Activated CD4-positive, alpha-beta T cell treated with anti-CD3 and anti-CD28 coated beads for 24 hours (primary cell): ENCODE measurements at regions not wholly inside any gene's neighbourhood (a gene's known extent, or its start where the extent isn't known, plus 50 kb on each side); places are given as distances from the start of the nearest gene placed in this dataset.

ENCODE experiments used
- DNase-seq, 2 donors: peaks; one replicate each; pipeline ENCODE4 v3.0.0-alpha.2; 2020; ENCODE audit warnings: low read depth in 2 of 2

DNA sequence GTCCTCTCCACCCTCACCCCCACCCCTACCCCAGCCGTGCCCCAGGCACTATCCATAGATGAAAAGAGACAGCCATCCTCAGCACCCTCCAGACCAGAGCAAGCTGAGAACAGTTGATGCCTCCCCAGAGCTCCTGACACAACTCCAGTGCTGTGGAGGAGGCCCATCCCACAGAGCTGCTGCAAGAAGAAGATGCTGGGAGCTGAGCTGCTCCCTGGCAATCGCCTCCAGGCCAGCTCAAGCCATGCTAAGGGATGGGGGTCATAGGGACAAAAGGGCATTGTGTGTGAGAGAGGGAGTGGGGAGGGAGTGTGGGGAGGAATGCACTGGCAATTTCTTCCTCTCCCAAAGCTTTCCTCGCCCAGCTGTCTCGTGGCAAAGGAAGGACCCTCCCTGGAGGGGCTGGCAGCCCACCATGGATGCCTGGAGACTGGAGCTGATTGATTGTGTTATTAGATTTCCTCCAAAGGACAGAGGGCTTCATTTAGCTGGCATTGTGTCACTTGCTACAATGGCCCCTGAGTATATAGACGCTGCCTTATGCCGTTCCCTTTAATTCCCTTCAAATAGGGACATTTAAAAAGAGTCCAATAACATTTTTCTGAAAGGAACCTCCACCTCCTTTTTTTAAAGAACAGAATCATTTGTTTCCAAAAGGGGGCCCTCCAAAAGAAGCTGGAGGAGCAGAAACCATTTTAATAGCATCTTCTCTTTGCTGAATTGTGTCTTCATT lies 476.4 kb downstream of the FOXO1 start:
- DNase-seq = no peak

DNA sequence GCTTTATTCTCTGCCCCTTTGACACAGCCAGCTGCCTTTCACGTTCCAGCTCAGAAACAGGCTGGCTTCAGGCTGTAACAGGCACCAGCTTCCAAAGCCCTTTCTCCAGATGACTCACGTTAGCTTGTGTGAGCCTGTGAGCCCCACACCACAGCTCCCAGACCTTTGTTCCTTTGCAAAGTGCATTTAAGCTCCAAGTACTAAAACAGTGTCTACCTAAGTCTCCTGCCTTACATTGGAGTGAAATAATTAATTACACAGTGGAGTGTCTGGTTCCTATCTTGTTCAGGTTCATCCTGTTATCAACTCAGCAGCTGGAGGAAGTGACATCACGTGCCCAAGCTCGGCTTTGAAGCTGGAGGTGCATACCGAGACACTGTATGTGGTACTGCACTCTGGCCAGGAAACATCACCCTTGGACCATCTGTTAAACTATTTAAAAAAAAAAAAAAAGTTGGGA lies 475.8 kb downstream of the FOXO1 start:
- DNase-seq = peak in 1 of 2 donors; percentile 48

DNA sequence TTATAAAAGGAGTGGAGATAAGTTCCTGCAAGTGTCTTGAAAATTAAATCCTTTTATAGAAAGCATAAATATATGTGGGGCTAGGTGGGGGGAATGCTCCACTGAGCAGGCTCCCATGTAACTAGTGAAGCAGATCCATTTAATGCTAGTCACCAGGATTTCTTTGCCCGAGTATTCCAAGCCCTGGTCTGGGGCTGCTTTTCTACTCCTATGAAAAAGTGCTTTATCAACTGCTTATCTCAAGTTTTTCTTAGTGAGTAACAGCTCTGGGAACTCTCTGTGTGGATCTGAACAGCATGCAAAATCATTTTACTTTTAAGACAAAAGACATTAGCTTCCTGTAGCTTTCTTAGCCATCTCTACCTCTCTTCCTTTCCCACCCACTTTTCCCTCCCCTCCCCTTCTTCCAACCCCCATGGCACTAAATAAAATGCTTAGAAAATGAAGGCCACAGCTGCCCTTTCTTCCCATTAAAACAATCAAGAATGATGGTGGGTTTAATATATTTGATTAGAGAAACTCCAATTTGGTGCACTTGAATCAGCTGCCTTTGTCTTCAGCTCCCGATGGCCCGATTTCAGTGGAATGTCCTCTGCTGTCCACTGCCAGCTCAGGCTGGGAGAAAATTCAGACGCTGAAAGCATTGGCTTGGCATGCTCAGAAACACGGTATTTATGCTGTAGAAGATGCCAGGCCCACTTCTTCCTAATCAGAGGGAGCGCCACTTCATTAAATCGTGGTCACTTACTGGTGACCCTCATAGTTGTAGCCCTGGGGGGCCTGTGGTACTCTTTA lies 475.1 kb downstream of the FOXO1 start:
- no peak for DNase-seq

DNA sequence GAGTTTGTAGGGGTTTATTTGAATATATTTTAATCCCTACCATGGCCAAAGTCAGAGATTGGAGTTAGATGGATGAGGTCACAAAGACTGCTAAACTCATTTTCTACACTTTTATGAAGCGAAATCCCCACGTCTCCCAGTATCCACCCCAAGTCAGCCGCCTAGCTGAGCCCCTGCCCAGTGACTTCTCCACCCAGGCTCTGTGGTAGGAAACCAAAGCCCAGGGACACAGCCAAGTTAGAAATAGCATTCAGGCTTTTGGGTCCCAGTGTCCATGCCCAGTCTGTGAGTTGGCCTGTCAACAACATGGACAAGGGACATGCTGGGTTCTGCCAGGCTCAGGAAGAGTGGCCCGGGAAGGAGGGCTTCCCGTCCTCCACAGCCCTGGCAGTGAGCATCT lies 474.0 kb downstream of the FOXO1 start:
- DNase-seq = no peak

DNA sequence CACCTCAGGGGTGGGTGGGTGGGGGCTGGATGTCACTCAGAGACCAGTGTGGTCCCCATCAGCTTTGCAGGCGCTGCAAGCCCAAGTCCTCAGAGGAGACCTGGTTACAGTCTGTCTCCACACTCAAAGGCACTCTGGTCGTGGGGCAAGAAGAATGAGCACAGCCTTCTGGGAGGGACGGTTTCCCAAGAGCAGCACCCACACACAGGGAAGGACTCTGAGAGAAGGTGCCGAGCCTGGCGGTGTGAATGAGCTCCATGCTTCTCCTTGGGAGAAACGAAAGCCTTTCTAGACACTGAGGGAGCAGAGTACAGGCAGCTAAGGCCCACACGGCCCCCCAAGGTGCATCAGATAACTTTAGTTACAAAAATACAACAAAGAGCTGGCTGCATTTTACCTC lies 473.6 kb downstream of the FOXO1 start:
- DNase-seq = no peak

DNA sequence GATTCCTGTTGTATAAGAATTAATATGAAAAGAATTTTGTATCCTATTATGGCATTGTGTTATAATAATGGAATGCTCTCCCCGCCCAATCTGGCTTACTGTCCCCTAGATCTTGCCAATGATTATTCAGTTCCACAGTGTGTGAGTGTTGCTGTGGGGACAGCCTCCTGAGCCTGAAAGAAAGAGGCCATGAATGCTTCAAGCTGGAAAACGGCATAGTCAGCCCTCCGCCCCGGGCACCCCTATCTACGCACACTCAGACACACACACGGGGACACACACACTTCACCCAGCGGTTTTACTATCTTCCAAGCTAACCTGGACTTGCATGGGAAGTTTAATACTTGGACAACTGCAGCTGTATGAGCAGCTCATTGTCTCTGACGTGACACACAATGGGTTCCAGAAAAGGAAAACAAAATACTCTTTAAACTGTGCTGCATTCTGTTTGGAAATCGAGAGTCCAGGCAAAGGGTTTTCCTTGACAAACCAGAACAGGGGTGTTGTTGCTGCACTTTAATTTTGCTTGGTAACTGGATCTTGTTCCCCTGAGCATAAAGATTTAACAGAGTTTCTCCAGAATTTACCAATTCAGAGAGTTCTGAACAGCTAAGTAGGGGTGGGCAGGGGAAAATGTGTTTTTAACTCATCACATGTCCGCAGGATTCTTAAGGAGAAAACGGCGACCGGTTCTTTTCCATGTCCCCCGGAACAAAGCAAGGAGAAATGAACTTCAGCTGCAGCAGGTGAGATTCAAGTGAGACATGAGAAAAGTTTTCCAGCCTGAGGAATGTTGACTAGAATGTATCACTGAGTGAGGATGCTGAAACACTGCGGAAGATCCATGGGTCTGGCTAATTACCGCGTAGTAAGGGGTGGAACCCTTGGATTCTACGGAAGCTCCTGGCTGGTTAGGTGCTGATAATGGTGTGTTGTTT lies 472.9 kb downstream of the FOXO1 start:
- DNase-seq = no peak

DNA sequence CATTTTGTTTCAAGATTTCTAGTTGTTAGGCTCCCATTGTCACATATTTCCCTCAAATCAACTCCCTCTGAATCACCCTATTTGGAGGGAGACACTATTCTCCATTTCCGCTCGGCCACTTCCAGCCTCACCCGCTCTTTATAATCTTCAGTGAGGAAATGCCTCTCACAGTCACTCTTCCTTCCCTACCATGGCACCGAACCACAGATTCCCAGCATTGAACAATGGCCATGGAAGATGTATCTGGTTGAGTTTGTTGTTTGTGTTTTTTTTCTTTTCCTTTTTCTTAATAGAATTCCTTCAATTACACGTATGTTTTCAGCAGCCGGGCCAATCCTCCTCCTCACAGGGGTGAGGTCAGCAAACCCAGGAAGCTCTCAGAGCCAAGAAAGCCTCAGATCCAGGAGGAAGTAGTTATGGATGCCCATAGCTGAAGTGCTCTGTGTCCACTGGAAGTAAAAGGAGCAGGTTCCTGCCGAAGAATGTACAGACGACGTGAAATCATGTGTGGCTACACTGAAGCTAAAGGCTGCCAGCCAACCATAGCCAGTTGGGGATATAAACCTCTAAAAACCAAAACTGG lies 472.1 kb downstream of the FOXO1 start:
- DNase-seq = no peak

DNA sequence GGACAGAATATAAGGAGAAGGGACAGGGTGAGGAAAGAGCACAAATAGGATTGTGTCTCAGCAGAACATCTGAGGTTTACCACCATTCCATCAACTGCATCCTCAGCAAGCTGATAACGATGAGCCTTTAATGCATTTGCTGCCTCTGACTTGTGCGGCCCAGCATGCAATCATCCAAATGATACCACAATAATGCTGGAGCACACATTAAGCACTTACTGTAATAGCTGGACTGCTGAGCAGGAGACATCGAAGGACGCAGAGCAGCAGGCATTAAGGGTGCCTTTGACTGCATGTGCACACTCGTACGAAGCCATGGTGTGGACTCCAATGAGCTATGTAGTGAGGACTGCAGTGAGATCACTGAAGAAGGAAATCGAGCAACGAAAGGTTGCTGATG lies 469.4 kb downstream of the FOXO1 start:
- DNase-seq = no peak

DNA sequence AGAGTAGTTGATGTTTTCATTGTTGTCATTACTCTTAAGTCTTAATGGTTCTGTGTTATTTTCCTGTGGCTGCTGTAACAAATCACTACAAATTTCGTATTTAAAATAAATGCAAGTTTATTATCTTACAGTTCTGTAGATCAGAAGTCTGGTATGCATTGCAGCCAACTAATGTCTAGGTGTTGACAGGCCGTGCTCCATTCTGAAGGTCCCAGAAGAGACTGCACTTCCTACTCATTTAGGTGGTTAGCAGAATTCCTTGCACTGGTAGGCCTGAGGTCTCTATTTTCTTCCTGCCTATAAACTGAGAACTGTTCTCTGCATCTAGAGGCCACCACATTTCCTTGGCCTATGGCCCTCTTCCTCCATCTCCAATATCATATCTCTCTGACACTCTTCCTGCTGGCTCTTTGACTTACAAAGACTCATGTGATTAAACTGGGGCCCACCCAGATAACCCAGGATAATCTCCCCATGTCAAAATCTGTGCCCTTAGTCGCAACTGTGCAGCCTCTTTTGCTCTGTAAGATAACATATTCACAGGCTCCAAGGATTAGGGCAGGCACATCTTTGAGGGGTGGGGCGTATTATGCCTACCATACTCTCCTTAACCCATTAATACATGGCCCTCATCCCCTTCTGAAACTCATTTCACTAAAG lies 468.4 kb downstream of the FOXO1 start:
- no peak for DNase-seq

DNA sequence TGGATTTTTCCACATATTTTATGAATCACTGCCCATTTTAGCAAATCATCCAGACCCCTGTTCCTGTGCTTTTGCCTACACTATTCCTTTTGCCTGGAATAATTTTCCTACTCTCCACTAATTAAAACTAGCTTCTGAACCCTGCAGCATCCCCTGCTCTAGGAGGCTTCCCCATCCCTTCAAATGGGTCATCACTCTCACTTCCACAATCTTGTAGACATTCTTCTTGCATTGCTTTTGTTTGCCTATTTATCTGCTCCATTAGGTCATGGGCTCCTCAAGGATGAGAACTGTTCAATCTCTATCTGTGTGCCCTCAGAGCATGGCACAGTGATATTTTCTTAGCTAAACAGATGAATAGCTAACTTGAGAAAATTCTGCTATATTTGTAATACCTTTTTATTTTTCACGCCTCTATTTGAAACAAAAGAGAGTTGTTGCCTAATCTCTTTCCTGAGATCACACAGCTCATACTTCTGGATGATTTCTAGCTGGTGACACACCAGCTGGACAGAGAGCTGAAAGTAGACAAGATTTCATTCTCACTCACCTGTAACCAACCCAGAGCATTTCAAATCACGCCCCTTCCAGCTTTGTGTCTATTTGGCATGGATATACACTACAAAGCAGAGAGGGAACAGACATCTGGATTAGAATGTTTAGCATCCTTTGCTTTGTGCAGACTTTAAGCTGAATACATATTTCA lies 466.0 kb downstream of the FOXO1 start:
- DNase-seq = no peak

DNA sequence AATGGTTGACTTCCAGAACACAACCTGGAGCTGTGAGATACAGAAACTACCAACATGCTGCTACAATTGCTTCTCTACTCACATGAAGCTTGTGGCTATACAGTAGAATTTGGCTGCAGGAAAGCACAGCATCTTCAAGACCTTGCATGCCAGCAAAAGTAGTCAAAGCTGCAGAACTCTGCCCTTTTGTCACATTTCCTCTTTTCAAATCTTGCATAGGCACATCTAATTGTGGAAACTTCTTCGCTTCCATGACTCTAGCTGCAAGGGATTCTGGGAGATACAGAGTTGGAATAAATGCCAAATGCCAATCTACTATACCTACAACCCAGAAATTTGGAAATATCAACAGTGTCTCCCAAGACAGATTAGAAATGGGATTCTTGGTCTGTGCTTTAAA lies 462.2 kb downstream of the FOXO1 start:
- DNase-seq = no peak

DNA sequence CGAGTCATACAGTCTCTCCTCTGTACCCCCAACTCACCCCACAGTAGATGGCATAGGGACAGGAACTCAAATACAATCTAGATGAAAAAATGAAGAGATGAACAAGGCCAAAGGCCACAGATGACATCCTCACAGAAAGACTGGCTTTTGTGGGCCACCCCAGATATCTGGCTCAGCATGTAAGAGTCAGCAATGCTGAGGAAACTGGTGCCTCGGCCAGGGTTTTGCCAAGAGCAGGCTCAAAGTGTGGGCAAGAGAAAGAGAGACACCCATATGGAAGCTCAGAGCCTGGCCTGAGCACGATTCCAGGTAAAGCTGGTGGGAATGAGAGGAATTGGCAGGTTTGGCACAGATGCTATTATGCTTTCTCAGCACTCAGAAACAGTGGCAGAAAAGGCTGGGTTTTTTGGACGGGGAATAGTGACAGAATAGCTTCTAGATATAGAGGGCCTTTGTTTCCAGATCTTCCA lies 460.6 kb downstream of the FOXO1 start:
- DNase-seq = no peak

DNA sequence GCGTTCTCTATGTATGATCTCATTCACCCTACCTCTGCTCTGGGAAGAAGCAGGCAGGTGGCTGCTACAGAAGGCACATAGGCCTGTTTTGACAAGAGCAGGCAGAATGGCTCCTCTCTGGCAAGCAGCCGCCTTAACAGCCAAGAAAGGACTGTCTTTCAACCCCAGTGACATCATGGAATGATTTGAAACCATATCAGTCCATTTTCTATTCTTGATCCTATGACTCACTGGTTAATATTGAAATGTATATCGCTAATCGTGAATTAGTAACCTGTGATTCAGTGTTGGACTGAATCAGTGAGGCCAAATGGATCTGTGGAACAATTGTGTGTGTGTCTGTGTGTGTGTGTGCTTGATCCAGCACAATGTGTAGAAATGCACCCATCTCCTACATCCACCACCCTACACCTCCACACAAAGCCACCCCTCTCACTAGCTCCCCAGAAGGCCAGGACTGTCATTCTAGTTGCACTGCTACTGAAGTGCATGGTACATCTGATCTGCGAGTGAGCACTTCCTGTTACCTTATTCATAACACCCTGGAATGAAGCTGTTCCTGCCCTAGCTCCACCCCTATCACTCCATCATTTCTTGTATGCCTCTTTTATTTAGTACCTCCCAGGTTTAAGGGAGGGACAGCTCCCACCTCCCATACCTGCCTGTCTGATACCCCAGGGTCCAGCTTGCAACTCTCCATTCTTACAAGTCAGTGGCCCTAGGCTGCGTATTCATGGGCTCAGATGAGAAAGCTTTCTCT lies 460.0 kb downstream of the FOXO1 start:
- no peak for DNase-seq

DNA sequence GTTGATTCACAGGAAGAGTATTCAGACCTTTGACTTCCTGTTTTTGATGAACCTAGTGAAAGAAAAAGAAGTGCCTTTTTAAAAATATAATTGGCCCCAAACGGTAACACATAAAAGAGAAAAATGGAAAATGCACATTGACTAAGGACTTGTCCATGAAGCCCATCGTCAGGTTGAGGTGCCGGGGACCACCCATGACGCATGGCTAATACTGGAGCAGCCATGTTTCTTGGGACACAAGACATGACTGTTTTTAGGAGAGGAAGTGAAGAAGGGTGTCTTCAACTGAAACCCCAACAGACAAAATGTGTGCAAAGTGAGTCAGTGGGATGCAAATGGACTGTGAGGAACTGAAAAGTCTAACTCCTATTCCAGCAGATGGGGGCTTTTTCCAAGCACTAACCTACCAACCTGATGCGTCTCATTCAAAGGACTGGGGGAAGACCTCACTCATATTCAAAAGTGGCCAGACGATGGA lies 459.4 kb downstream of the FOXO1 start:
- DNase-seq = no peak

DNA sequence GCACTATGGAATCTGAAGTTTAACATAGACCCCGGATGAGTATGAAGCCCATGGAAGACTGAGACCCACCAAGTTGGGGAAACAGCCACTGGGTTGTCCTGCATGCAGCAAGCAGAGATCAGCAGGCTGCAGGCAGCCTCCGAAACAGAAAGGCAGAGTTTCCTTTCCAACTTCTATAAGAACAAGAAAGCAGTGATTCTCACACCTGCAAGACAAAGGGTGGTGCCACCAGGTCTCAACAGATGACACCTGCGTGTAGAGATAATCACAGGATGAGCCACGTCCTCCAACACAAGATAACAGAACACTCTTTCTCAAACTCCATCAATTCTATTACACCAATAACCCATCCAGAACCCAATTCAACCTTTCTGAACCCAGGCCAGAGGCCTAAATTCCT lies 457.9 kb downstream of the FOXO1 start:
- DNase-seq = no peak

DNA sequence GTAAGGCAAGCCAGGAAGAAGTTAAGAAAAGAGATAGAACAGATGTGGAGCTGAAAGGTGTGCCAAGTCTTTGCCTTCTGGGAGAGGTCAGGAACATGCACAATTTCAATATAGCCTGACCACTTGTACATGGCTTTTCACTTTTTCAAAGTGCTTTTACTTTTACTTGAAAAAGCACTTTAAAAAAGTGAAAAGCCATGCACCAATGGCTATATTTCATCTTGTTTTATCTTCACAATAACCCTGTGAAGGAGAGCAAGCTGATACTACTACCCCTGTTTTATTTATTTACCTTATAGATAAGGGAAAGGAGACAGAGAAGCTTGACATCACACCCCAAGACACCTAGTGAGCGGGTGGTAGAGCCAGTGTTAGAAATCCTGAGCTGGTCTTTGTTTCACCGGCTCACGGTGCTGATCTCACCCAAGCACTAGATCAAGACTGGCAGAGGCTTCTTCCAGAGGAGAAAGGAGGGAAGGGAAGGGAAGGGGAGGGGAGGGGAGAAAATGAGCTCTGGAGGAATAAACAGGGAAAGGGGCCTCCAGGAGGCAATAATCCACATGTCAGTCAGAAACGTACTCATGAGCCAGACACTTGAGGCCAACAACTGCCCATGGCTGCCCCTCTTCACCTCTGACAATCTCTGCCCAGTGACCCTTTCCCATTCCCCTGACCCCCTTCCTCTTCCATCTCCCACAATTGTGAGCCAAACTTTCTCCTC lies 455.4 kb downstream of the FOXO1 start:
- no peak for DNase-seq

DNA sequence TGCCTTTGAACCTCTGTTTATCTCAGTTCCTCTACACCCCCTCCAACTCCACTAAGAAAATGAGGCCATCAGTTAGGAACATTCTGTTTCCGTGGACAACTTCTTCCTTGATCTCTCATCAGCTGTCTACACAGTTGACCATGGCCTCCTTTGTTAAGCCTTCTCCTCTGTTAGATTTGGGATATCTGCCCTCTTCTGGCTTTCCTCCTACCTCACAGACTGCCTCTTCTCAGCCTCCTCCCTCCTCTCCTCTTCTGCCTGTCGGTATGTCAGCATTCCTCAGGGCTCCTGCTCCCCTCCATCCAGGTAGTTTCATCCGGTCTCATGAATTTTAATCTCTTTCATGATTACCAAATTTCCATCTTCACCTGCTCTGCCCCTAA lies 454.9 kb downstream of the FOXO1 start:
- no peak for DNase-seq

DNA sequence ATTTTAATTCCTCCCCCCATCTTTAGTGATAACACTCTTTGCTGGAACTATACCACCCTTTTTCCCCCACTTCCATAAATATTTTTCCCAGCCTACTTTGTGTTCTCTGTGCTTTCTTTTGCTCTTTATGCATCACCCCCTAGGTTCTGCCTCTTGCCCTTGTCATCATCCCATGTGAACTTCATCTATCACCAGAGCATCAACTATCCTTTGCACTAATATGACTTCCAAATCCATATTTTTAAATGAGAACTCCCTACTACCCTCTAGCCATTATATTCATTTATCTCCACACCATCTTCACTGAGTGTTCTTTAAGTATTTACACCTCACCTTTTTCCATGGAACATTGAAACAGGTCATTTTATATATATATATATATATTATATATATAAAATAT lies 452.7 kb downstream of the FOXO1 start:
- DNase-seq = no peak

DNA sequence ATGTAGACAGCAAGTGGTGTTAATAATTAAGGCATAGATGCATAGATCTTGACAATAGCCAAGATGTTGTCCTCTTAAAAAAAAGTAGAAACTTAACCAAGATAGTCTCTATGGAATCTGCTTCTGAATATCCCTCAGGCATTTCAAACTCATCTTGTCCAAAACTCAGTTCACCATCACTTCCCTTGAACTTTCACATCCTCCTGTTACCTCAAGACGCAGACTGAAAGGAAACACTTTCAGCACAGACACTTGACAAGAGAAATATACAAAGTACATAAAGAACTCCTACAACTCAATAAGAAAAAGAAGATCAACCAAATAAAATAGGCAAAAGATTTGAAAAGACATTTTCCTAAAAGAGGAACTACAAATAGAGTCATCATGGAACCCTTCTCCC lies 451.1 kb downstream of the FOXO1 start:
- no peak for DNase-seq
